GM23338 (cell line): ENCODE measurements at regions not wholly inside any gene's neighbourhood (a gene's known extent, or its start where the extent isn't known, plus 50 kb on each side); places are given as distances from the start of the nearest gene placed in this dataset.

Experiments
- ATAC-seq: fragments of 200-7000 bp; cut with Tn5 transposase; 3 replicates; pipeline ENCODE4 v1.9.1; 2020
- DNase-seq: peaks from one replicate; pipeline ENCODE4 v3.0.0-alpha.2; 2015; ENCODE audit warnings: low spot score
- H2AFZ ChIP-seq: fragments of 200-600 bp; sonication (generic); 2 replicates; pipeline ENCODE4 v1.8.0; 2016; ENCODE audit warnings: antibody characterized with exemption, mild to moderate bottlenecking, moderate library complexity
- H3F3A ChIP-seq: fragments of 200-600 bp; sonication (generic); replicated peaks from 2 replicates; pipeline ENCODE4 v1.8.0; 2017; ENCODE audit warnings: antibody characterized with exemption, mixed run types, low read depth
- H3K27ac ChIP-seq: fragments of 200-600 bp; sonication (generic); 2 replicates; pipeline ENCODE4 v1.6.1; 2016; ENCODE audit warnings: low read depth
- H3K27me3 ChIP-seq: fragments of 200-600 bp; sonication (generic); 2 replicates; pipeline ENCODE4 v1.8.0; 2016; ENCODE audit warnings: mild to moderate bottlenecking, mixed run types, moderate library complexity; ENCODE audit not compliant: insufficient read depth
- H3K36me3 ChIP-seq: fragments of 200-600 bp; sonication (generic); 2 replicates; pipeline ENCODE4 v1.8.0; 2016; ENCODE audit warnings: mild to moderate bottlenecking; ENCODE audit not compliant: insufficient read depth
- H3K4me1 ChIP-seq: fragments of 200-600 bp; sonication (generic); 2 replicates; pipeline ENCODE4 v1.8.0; 2016; ENCODE audit warnings: mild to moderate bottlenecking, moderate library complexity; ENCODE audit not compliant: insufficient read depth
- H3K4me2 ChIP-seq: fragments of 200-600 bp; sonication (generic); 2 replicates; pipeline ENCODE4 v1.7.1; 2017; ENCODE audit warnings: mixed run types
- H3K4me3 ChIP-seq: fragments of 200-600 bp; sonication (generic); 2 replicates; pipeline ENCODE4 v1.6.1; 2016; ENCODE audit warnings: mixed run types
- H3K79me2 ChIP-seq: fragments of 200-600 bp; sonication (generic); replicated peaks from 2 replicates; pipeline ENCODE4 v1.8.0; 2017; ENCODE audit warnings: mild to moderate bottlenecking; ENCODE audit not compliant: insufficient read depth
- H3K9me2 ChIP-seq: fragments of 200-600 bp; sonication (generic); 2 replicates; pipeline ENCODE4 v1.8.0; 2017; ENCODE audit not compliant: insufficient read depth
- H4K20me1 ChIP-seq: fragments of 200-600 bp; sonication (generic); replicated peaks from 2 replicates; pipeline ENCODE4 v1.8.0; 2017; ENCODE audit warnings: mild to moderate bottlenecking; ENCODE audit not compliant: insufficient read depth
- H3K27ac Mint-ChIP-seq: 2 replicates; pipeline ENCODE4 v1.8.0; 2020; ENCODE audit warnings: inconsistent platforms, mild to moderate bottlenecking, moderate library complexity, mixed read lengths
- H3K27me3 Mint-ChIP-seq: 3 replicates; pipeline ENCODE4 v1.8.0; 2022; ENCODE audit warnings: low read depth, mild to moderate bottlenecking, moderate library complexity, mixed read lengths, inconsistent platforms; ENCODE audit not compliant: insufficient read depth, poor library complexity
- H3K36me3 Mint-ChIP-seq: 3 replicates; pipeline ENCODE4 v1.8.0; 2021; ENCODE audit warnings: low read depth, mild to moderate bottlenecking, inconsistent platforms, moderate library complexity, mixed read lengths
- H3K4me1 Mint-ChIP-seq: 3 replicates; pipeline ENCODE4 v1.8.0; 2020; ENCODE audit warnings: mild to moderate bottlenecking, inconsistent platforms, mixed read lengths
- H3K4me3 Mint-ChIP-seq: 3 replicates; pipeline ENCODE4 v1.8.0; 2021; ENCODE audit warnings: moderate library complexity, mild to moderate bottlenecking, inconsistent platforms, mixed read lengths
- H3K9me3 Mint-ChIP-seq: 3 replicates; pipeline ENCODE4 v1.8.0; 2020; ENCODE audit warnings: moderate library complexity, mild to moderate bottlenecking, inconsistent platforms, mixed read lengths
- CREB1 ChIP-seq: fragments of 250-450 bp; sonication (Bioruptor Pico); IDR thresholded peaks from 2 replicates; pipeline ENCODE4 v1.5.0; 2020; ENCODE audit warnings: low read depth, mild to moderate bottlenecking, moderate library complexity
- ETS1 ChIP-seq: IDR thresholded peaks from 2 replicates; pipeline ENCODE4 v1.6.1; 2016; ENCODE audit warnings: antibody characterized with exemption
- EZH2 ChIP-seq: fragments of 200-600 bp; sonication (generic); IDR thresholded peaks from one replicate; pipeline ENCODE4 v1.8.0; 2017; ENCODE audit warnings: antibody characterized with exemption, mild to moderate bottlenecking, low read depth; ENCODE audit not compliant: unreplicated experiment
- EZH2phosphoT487 ChIP-seq: fragments of 200-600 bp; sonication (generic); IDR thresholded peaks from one replicate; pipeline ENCODE4 v1.8.1; 2018; ENCODE audit warnings: antibody characterized with exemption; ENCODE audit not compliant: unreplicated experiment
- JUNB ChIP-seq: IDR thresholded peaks from one replicate; pipeline ENCODE4 v1.6.1; 2016; ENCODE audit warnings: antibody characterized with exemption; ENCODE audit not compliant: unreplicated experiment
- NANOG ChIP-seq: IDR thresholded peaks from 2 replicates; pipeline ENCODE4 v1.6.1; 2016; ENCODE audit warnings: antibody characterized with exemption, borderline replicate concordance
- POLR2AphosphoS5 ChIP-seq: IDR thresholded peaks from 2 replicates; pipeline ENCODE4 v1.6.1; 2016; ENCODE audit warnings: antibody characterized with exemption, low read depth
- REST ChIP-seq: IDR thresholded peaks from one replicate; pipeline ENCODE4 v1.6.1; 2018; ENCODE audit warnings: antibody characterized with exemption; ENCODE audit not compliant: unreplicated experiment
- STAT1 ChIP-seq: IDR thresholded peaks from one replicate; pipeline ENCODE4 v1.6.1; 2016; ENCODE audit warnings: antibody characterized with exemption; ENCODE audit not compliant: unreplicated experiment
- ZNF114 ChIP-seq: fragments of 250-450 bp; sonication (Bioruptor Pico); IDR thresholded peaks from 2 replicates; pipeline ENCODE4 v1.5.0; 2020; ENCODE audit warnings: mild to moderate bottlenecking, moderate library complexity
- ZNF331 ChIP-seq: fragments of 250-450 bp; sonication (Bioruptor Pico); IDR thresholded peaks from 2 replicates; pipeline ENCODE4 v1.5.0; 2020; ENCODE audit warnings: low read depth, mild to moderate bottlenecking, moderate library complexity
- ZNF462 ChIP-seq: fragments of 250-450 bp; sonication (Bioruptor Pico); IDR thresholded peaks from 2 replicates; pipeline ENCODE4 v1.5.0; 2020; ENCODE audit warnings: mild to moderate bottlenecking, moderate library complexity
- TF ChIP-seq, protein P1 (sequence below), 2 experiments: fragments of 200-600 bp in 1 of 2; sonication (generic) in 1 of 2; conservative IDR thresholded peaks; 2 replicates each; pipeline versions ENCODE4 v1.5.1 to v1.6.1; 2016 to 2017; ENCODE audit warnings: antibody characterized with exemption in 2 of 2, low read depth in 2 of 2, mild to moderate bottlenecking in 2 of 2, moderate library complexity in 1 of 2

DNA sequence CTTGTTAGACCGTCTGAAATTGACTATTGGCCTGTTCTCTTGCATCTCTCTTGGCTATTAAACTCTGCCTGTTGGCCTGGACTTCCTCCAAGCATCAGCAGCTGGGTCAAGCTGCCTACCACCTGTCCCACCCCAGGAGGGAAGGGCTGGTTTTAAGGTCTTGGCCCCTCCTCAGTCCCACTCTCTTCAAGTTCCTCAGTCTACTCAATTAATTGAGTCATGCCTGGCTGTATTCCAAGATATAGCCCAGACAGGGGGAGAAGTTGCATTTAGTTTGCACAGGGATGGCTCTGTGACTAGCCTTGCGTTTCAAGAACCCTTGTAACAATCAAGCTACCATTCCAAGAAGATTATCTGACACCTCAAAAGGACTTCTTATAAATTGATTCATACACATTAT, 113.8 kb upstream of the GLI3 start:
- H3K36me3 ChIP-seq = no peaks in the 10 kb centered on the region
- H4K20me1 ChIP-seq = no peaks in the 10 kb centered on the region
- H3K4me1 ChIP-seq = peaks cover 8% of the 10 kb centered on the region
- Mint-ChIP-seq H3K4me3 (no peak overlapping the region), H3K4me1 (peaks cover 18% of the 10 kb centered on the region), H3K9me3 (no peaks in the 10 kb centered on the region), H3K36me3 (no peaks in the 10 kb centered on the region), H3K27me3 (no peaks in the 10 kb centered on the region), H3K27ac (no peak overlapping the region)
- no peak overlapping the region for H3K4me2 ChIP-seq
- ATAC-seq = no peak
- H3K9me2 ChIP-seq = 0 out of 2 replicates have a peak, but pooled peaks cover 9% of the 10 kb centered on the region
- TF ChIP-seq CREB1 (CRISPR knock-in tag) (no peak), JUNB (no peak), ZNF462 (CRISPR knock-in tag) (no peak), NANOG (no peak), POLR2AphosphoS5 (no peak), ZNF331 (no peak), REST (no peak), EZH2phosphoT487 (no peak), EZH2 (no peak), ZNF114 (no peak), STAT1 (no peak), ETS1 (no peak)
- TF ChIP-seq, protein P1, sequence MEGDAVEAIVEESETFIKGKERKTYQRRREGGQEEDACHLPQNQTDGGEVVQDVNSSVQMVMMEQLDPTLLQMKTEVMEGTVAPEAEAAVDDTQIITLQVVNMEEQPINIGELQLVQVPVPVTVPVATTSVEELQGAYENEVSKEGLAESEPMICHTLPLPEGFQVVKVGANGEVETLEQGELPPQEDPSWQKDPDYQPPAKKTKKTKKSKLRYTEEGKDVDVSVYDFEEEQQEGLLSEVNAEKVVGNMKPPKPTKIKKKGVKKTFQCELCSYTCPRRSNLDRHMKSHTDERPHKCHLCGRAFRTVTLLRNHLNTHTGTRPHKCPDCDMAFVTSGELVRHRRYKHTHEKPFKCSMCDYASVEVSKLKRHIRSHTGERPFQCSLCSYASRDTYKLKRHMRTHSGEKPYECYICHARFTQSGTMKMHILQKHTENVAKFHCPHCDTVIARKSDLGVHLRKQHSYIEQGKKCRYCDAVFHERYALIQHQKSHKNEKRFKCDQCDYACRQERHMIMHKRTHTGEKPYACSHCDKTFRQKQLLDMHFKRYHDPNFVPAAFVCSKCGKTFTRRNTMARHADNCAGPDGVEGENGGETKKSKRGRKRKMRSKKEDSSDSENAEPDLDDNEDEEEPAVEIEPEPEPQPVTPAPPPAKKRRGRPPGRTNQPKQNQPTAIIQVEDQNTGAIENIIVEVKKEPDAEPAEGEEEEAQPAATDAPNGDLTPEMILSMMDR (conservative IDR thresholded peaks at IDR 0.05; ENCODE audit: low read depth in 2 of 2) = no peak
- no peaks in the 10 kb centered on the region for H3F3A ChIP-seq
- no peak overlapping the region for H2AFZ ChIP-seq
- no peak overlapping the region for H3K4me3 ChIP-seq
- no peaks in the 10 kb centered on the region for H3K79me2 ChIP-seq
- DNase-seq = no peak
- H3K27me3 ChIP-seq = no peaks in the 10 kb centered on the region
- H3K27ac ChIP-seq = no peak overlapping the region
